ENCODE measurements at regions not wholly inside any gene's neighbourhood (a gene's known extent, or its start where the extent isn't known, plus 50 kb on each side); places are given as distances from the start of the nearest gene placed in this dataset.

GRCh38 chr7:1354661-1355567, 104.4 kb downstream of the MICALL2 start:
- TF ChIP-seq USF2 (IDR thresholded peaks at IDR 0.05; ENCODE audit: borderline replicate concordance, low read depth, low read length) (no peak), ZBTB33 (IDR thresholded peaks at IDR 0.05; ENCODE audit: borderline replicate concordance, low read depth) (no peak), POLR2AphosphoS5 (IDR thresholded peaks at IDR 0.05; ENCODE audit: low read depth, low read length) (no peak), GATA2 (CRISPR knock-in tag; IDR thresholded peaks at IDR 0.05) (no peak), MXI1 (IDR thresholded peaks at IDR 0.05; ENCODE audit: low read depth, low read length) (no peak), TCF12 (IDR thresholded peaks at IDR 0.05) (no peak), RFX5 (IDR thresholded peaks at IDR 0.05; ENCODE audit: low read length) (no peak), FOXM1 (IDR thresholded peaks at IDR 0.05; ENCODE audit: low read depth) (no peak)
- TF ChIP-seq, protein P1, sequence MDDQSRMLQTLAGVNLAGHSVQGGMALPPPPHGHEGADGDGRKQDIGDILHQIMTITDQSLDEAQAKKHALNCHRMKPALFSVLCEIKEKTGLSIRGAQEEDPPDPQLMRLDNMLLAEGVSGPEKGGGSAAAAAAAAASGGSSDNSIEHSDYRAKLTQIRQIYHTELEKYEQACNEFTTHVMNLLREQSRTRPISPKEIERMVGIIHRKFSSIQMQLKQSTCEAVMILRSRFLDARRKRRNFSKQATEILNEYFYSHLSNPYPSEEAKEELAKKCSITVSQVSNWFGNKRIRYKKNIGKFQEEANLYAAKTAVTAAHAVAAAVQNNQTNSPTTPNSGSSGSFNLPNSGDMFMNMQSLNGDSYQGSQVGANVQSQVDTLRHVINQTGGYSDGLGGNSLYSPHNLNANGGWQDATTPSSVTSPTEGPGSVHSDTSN (IDR thresholded peaks at IDR 0.05): no peak
- TF ChIP-seq, protein P2, sequence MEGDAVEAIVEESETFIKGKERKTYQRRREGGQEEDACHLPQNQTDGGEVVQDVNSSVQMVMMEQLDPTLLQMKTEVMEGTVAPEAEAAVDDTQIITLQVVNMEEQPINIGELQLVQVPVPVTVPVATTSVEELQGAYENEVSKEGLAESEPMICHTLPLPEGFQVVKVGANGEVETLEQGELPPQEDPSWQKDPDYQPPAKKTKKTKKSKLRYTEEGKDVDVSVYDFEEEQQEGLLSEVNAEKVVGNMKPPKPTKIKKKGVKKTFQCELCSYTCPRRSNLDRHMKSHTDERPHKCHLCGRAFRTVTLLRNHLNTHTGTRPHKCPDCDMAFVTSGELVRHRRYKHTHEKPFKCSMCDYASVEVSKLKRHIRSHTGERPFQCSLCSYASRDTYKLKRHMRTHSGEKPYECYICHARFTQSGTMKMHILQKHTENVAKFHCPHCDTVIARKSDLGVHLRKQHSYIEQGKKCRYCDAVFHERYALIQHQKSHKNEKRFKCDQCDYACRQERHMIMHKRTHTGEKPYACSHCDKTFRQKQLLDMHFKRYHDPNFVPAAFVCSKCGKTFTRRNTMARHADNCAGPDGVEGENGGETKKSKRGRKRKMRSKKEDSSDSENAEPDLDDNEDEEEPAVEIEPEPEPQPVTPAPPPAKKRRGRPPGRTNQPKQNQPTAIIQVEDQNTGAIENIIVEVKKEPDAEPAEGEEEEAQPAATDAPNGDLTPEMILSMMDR (IDR thresholded peaks at IDR 0.05): no peak
